Endothelial cell of umbilical vein (primary cell): ENCODE measurements at regions not wholly inside any gene's neighbourhood (a gene's known extent, or its start where the extent isn't known, plus 50 kb on each side); places are given as distances from the start of the nearest gene placed in this dataset.

ENCODE experiments used
- BruUV-seq: library from RNA; stranded (reverse); fragments of 400-500 nt; replicated peaks from 2 replicates; lab custom pipeline; 2021; lab: Mats Ljungman, UMichigan
- CTCF ChIA-PET: fragments of 300-600, 350-600 bp; sonication (Branson Sonifier 250); formaldehyde crosslinking; loops from one replicate; lab custom pipeline; 2021; ENCODE audit warnings: antibody characterized with exemption, inconsistent platforms; lab: Charles Lee
- POLR2A ChIA-PET: fragments of 300-600, 350-600 bp; sonication (Branson Sonifier 250); formaldehyde crosslinking; loops from one replicate; lab custom pipeline; 2021; ENCODE audit warnings: antibody characterized with exemption, inconsistent platforms; lab: Charles Lee
- DNase-seq: peaks from one replicate; pipeline ENCODE4 v3.0.0-alpha.2; 2011; ENCODE audit warnings: low read depth, low spot score
- FAIRE-seq: peaks from 2 replicates; lab custom pipeline; 2011; peaks lifted over from hg19 to GRCh38; lab: Jason Lieb, UNC
- H2AFZ ChIP-seq: 2 replicates; pipeline ENCODE4 v1.6.0; 2012; ENCODE audit warnings: low read depth, low read length, control low read depth, inconsistent platforms
- H3K27ac ChIP-seq: 2 replicates; pipeline ENCODE4 v1.5.1; 2011; ENCODE audit warnings: low read depth, mild to moderate bottlenecking, control low read depth, low read length, moderate library complexity; ENCODE audit not compliant: insufficient read depth
- H3K27me3 ChIP-seq, 2 experiments: 2 replicates each; pipeline versions ENCODE4 v1.6.0 to v1.6.1; 2011; ENCODE audit warnings: low read length in 2 of 2, mixed read lengths in 1 of 2; ENCODE audit not compliant: control insufficient read depth in 2 of 2, insufficient read depth in 2 of 2
- H3K36me3 ChIP-seq, 2 experiments: 2 replicates in 1 of 2; 3 replicates in 1 of 2; pipeline ENCODE4 v1.5.1; 2011; ENCODE audit warnings: low read length in 2 of 2, mild to moderate bottlenecking in 1 of 2, moderate library complexity in 1 of 2; ENCODE audit not compliant: control insufficient read depth in 2 of 2, insufficient read depth in 2 of 2; ENCODE audit errors: extremely low read depth in 1 of 2
- H3K4me1 ChIP-seq: 3 replicates; pipeline ENCODE4 v1.5.1; 2011; ENCODE audit warnings: mild to moderate bottlenecking, low read length; ENCODE audit not compliant: control insufficient read depth, insufficient read depth; ENCODE audit errors: extremely low read depth
- H3K4me2 ChIP-seq: 2 replicates; pipeline ENCODE4 v1.6.1; 2011; ENCODE audit warnings: low read length, control low read depth, mixed read lengths; ENCODE audit not compliant: insufficient read depth
- H3K4me3 ChIP-seq, 3 experiments: fragments of 200-600 bp in 1 of 3; sonication (generic), shearing (Covaris generic) in 1 of 3; replicated peaks in 1 of 3; 2 replicates each; pipeline ENCODE4 v1.5.1; 2011 to 2016; ENCODE audit warnings: control low read depth in 3 of 3, low read length in 3 of 3, mild to moderate bottlenecking in 2 of 3, inconsistent platforms in 1 of 3, low read depth in 1 of 3, moderate library complexity in 1 of 3; ENCODE audit not compliant: insufficient read depth in 1 of 3
- H3K79me2 ChIP-seq: 2 replicates; pipeline ENCODE4 v1.6.0; 2012; ENCODE audit warnings: low read length, inconsistent platforms; ENCODE audit not compliant: control insufficient read depth, insufficient read depth
- H3K9ac ChIP-seq: replicated peaks from 2 replicates; pipeline ENCODE3; 2011; ENCODE audit warnings: low read length, control low read depth; ENCODE audit not compliant: insufficient read depth; ENCODE audit errors: extremely low read depth
- H3K9me1 ChIP-seq: replicated peaks from 3 replicates; pipeline ENCODE4 v1.6.0; 2011; ENCODE audit warnings: mild to moderate bottlenecking, low read length; ENCODE audit not compliant: control insufficient read depth, insufficient read depth; ENCODE audit errors: extremely low read depth
- H3K9me3 ChIP-seq: replicated peaks from 2 replicates; pipeline ENCODE4 v1.5.1; 2012; ENCODE audit warnings: low read length, inconsistent platforms; ENCODE audit not compliant: control insufficient read depth, insufficient read depth
- H4K20me1 ChIP-seq: replicated peaks from 2 replicates; pipeline ENCODE3; 2011; ENCODE audit warnings: mild to moderate bottlenecking, low read length; ENCODE audit not compliant: control insufficient read depth, insufficient read depth; ENCODE audit errors: extremely low read depth
- CTCF ChIP-seq, 2 donors: IDR thresholded peaks; 1 replicate in 1 of 2; 2 replicates in 1 of 2; pipeline ENCODE4 v1.5.1; 2011; ENCODE audit warnings: low read length in 2 of 2, mild to moderate bottlenecking in 2 of 2, moderate library complexity in 2 of 2, control low read depth in 1 of 2, inconsistent platforms in 1 of 2, low read depth in 1 of 2; ENCODE audit not compliant: insufficient read depth in 1 of 2; ENCODE audit errors: extremely low read depth in 1 of 2
- EZH2 ChIP-seq: IDR thresholded peaks from 2 replicates; pipeline ENCODE4 v1.6.1; 2012; ENCODE audit warnings: borderline replicate concordance, low read depth, mild to moderate bottlenecking, moderate library complexity, low read length, inconsistent platforms; ENCODE audit not compliant: severe bottlenecking
- FOS ChIP-seq: IDR thresholded peaks from 2 replicates; pipeline ENCODE4 v1.6.1; 2011; ENCODE audit warnings: mild to moderate bottlenecking, low read length, moderate library complexity, borderline replicate concordance; ENCODE audit not compliant: insufficient read depth
- GATA2 ChIP-seq: IDR thresholded peaks from 2 replicates; pipeline ENCODE4 v1.7.0; 2011; ENCODE audit warnings: low read depth, mild to moderate bottlenecking, moderate library complexity, mixed read lengths, low read length; ENCODE audit not compliant: insufficient read length, insufficient read depth
- JUN ChIP-seq: IDR thresholded peaks from 2 replicates; pipeline ENCODE4 v1.6.1; 2011; ENCODE audit warnings: borderline replicate concordance, low read depth; ENCODE audit not compliant: insufficient read length, insufficient read depth
- MAX ChIP-seq: IDR thresholded peaks from 2 replicates; pipeline ENCODE4 v1.6.1; 2011; ENCODE audit not compliant: insufficient read depth, insufficient read length
- MYC ChIP-seq: IDR thresholded peaks from one replicate; pipeline ENCODE4 v1.6.1; 2011; ENCODE audit warnings: mild to moderate bottlenecking, low read depth, low read length
- POLR2A ChIP-seq: IDR thresholded peaks from 2 replicates; pipeline ENCODE4 v1.6.1; 2012; ENCODE audit warnings: low read depth, mild to moderate bottlenecking, control low read depth, low read length
- POLR2AphosphoS5 ChIP-seq: IDR thresholded peaks from 2 replicates; pipeline ENCODE4 v1.6.1; 2012; ENCODE audit warnings: low read depth, mild to moderate bottlenecking, control low read depth, low read length, moderate library complexity; ENCODE audit not compliant: insufficient read depth
- dilution Hi-C: fragments of 300-500 bp; cut with MboI; formaldehyde crosslinking; loops from one replicate; pipeline ENCODE4 v1.15.0; 2019; ENCODE audit warnings: low sequenced_read_pairs; ENCODE audit not compliant: extremely low pct_ligation_motif_present
- intact Hi-C: fragments of 100-400 bp; cut with micrococcal nuclease; formaldehyde crosslinking; loops from one replicate; pipeline ENCODE4 v1.10.0; 2022

- FAIRE-seq (no peak), DNase-seq (no peak)
- dilution Hi-C loops (no loop called here), intact Hi-C loops (no loop called here)
- no peaks in the 10 kb centered on the region for H3K9me1 ChIP-seq
- H3K9me3 ChIP-seq: no peaks in the 10 kb centered on the region
- H2AFZ ChIP-seq: no peak overlapping the region
- H3K36me3 ChIP-seq: no peaks in the 10 kb centered on the region
- no peak overlapping the region for H3K9ac ChIP-seq
- no peaks in the 10 kb centered on the region for H3K4me1 ChIP-seq
- no peak overlapping the region for H3K4me2 ChIP-seq
- POLR2A ChIA-PET: no interaction called here
- TF ChIP-seq JUN (no peak), MAX (no peak), MYC (no peak), CTCF (IDR thresholded peaks at IDR 0.05; ENCODE audit: extremely low read depth in 1 of 2, insufficient read depth in 1 of 2, low read depth in 1 of 2, low read length in 2 of 2) (no peak), FOS (no peak), POLR2A (no peak), GATA2 (no peak), EZH2 (no peak), POLR2AphosphoS5 (no peak)
- H3K27ac ChIP-seq: no peak overlapping the region
- no peaks in the 10 kb centered on the region for H3K79me2 ChIP-seq
- no TSS peak for BruUV-seq
- CTCF ChIA-PET: no interaction called here
- no peaks in the 10 kb centered on the region for H4K20me1 ChIP-seq
- H3K4me3 ChIP-seq: no peak overlapping the region
- H3K27me3 ChIP-seq: no peaks in the 10 kb centered on the region
Observed at GRCh38 chr6:14862845-14863244, 383.0 kb upstream of the JARID2 start.
